Psoas muscle (tissue), 7 donors: ENCODE measurements at regions not wholly inside any gene's neighbourhood (a gene's known extent, or its start where the extent isn't known, plus 50 kb on each side); places are given as distances from the start of the nearest gene placed in this dataset.

Source experiments
- ATAC-seq, 4 donors: fragments of 200-7000 bp; cut with Tn5 transposase; one replicate each; pipeline ENCODE4 v1.9.1; 2020; ENCODE audit warnings: moderate library complexity in 3 of 4, mild to moderate bottlenecking in 2 of 4
- DNase-seq, 2 donors: peaks; one replicate each; pipeline ENCODE4 v3.0.0-alpha.2; 2020
- H3K27ac ChIP-seq: fragments of 200-600 bp; one replicate; pipeline ENCODE4 v1.8.0; 2022
- H3K27me3 ChIP-seq, 3 donors: fragments of 200-600 bp in 1 of 3; one replicate each; pipeline versions ENCODE4 v1.6.1 to v1.8.0; 2013 to 2022; ENCODE audit warnings: low read length in 2 of 3, mild to moderate bottlenecking in 2 of 3, moderate library complexity in 1 of 3; ENCODE audit not compliant: insufficient read depth in 3 of 3
- H3K36me3 ChIP-seq, 2 donors: fragments of 200-600 bp in 1 of 2; one replicate each; pipeline versions ENCODE4 v1.6.1 to v1.8.0; 2013 to 2022; ENCODE audit warnings: low read depth in 1 of 2, mild to moderate bottlenecking in 1 of 2, moderate library complexity in 1 of 2; ENCODE audit not compliant: insufficient read depth in 1 of 2
- H3K4me1 ChIP-seq: fragments of 200-600 bp; one replicate; pipeline ENCODE4 v1.8.0; 2022
- H3K4me3 ChIP-seq: fragments of 200-600 bp; one replicate; pipeline ENCODE4 v1.8.0; 2022; ENCODE audit warnings: mild to moderate bottlenecking
- H3K9me3 ChIP-seq: fragments of 200-600 bp; one replicate; pipeline ENCODE4 v1.8.0; 2022
- CTCF ChIP-seq: fragments of 200-600 bp; IDR thresholded peaks from one replicate; pipeline ENCODE4 v1.8.0; 2022; ENCODE audit warnings: antibody characterized with exemption
- WGBS, 3 donors: extraction: QIAGEN DNeasy Blood & Tissue Kit; methylation state at CpG; one replicate each; pipeline versions ENCODE4 v1.1.6 to v1.1.7; 2013; 5-methylcytosine and 5-hydroxymethylcytosine counted together
- intact Hi-C, 2 donors: fragments of 100-400 bp; cut with DNase I; formaldehyde crosslinking; loops; one replicate each; pipeline versions ENCODE4 v1.11.0 to v1.14.2; 2022
- donor health status: healthy with polysubstance abuse.
- donor health status: DM: no; HTN: no; CAD: no; lungs with moderate emphysema.
- donor health status: Bipolar disorder and iron deficiency.
- donor health status: healthy.
- donor health status: DM: yes; HTN: yes; CAD: no.
- donor health status: DM: no; HTN: no; CAD: no.
- donor health status: DM: yes; HTN: yes; CAD: no.

GRCh38 chr13:74570046-74570445, 435.8 kb upstream of the KLF12 start:
- H3K27ac ChIP-seq, result no peak overlapping the region
- no peak overlapping the region for H3K4me3 ChIP-seq
- no peaks in the 10 kb centered on the region for H3K4me1 ChIP-seq
- ATAC-seq (no peak), DNase-seq (no peak)
- intact Hi-C loops, result loop anchor here in 1 of 2 donors (10.0 kb wide), 1 partner anchor 645 kb away; no protein-coding TSS in a partner anchor
- H3K27me3 ChIP-seq, result peaks cover 0 to 6% (median 0%) of the 10 kb centered on the region in 3 donors
- no peaks in the 10 kb centered on the region for H3K9me3 ChIP-seq
- no peak for TF ChIP-seq CTCF
- 85 to 95% (median 90%) methylated on average over 1 of the region's 1 CpG for WGBS, 3 donors
- no peaks in the 10 kb centered on the region for H3K36me3 ChIP-seq

- ATAC-seq (no peak), DNase-seq (no peak)
- H3K4me3 ChIP-seq, result no peak overlapping the region
- no peaks in the 10 kb centered on the region for H3K27me3 ChIP-seq
- no peaks in the 10 kb centered on the region for H3K36me3 ChIP-seq
- H3K4me1 ChIP-seq, result no peaks in the 10 kb centered on the region
- H3K27ac ChIP-seq, result no peak overlapping the region
- H3K9me3 ChIP-seq, result no peaks in the 10 kb centered on the region
- no peak for TF ChIP-seq CTCF
- intact Hi-C loops, result no loop called here
- WGBS, 3 donors, result 0 to 2% (median 0%) methylated on average over 1 of the region's 1 CpG
Measured at GRCh38 chr13:74569251-74569650, 435.0 kb upstream of the KLF12 start.

- 68 to 77% (median 70%) methylated on average over 3 of the region's 3 CpGs for WGBS, 3 donors
- no peaks in the 10 kb centered on the region for H3K36me3 ChIP-seq
- H3K4me1 ChIP-seq, result no peaks in the 10 kb centered on the region
- no peak for ATAC-seq
- no peak overlapping the region for H3K4me3 ChIP-seq
- intact Hi-C loops, result no loop called here
- no peak overlapping the region for H3K27ac ChIP-seq
- no peaks in the 10 kb centered on the region for H3K27me3 ChIP-seq
- no peaks in the 10 kb centered on the region for H3K9me3 ChIP-seq
- no peak for DNase-seq
- TF ChIP-seq CTCF, result no peak
Measured at GRCh38 chr13:74567485-74567884, 433.3 kb upstream of the KLF12 start.

GRCh38 chr13:74562381-74562780, 428.2 kb upstream of the KLF12 start:
- no peak for TF ChIP-seq CTCF
- H3K4me1 ChIP-seq, result no peaks in the 10 kb centered on the region
- intact Hi-C loops, result no loop called here
- WGBS, 3 donors, result 97 to 100% (median 100%) methylated on average over 1 of the region's 1 CpG
- H3K9me3 ChIP-seq, result no peaks in the 10 kb centered on the region
- ATAC-seq (no peak), DNase-seq (no peak)
- no peak overlapping the region for H3K27ac ChIP-seq
- H3K36me3 ChIP-seq, result no peaks in the 10 kb centered on the region
- H3K27me3 ChIP-seq, result no peaks in the 10 kb centered on the region
- no peak overlapping the region for H3K4me3 ChIP-seq

GRCh38 chr13:74561155-74561554, 427.0 kb upstream of the KLF12 start:
- no peak overlapping the region for H3K4me3 ChIP-seq
- ATAC-seq (no peak), DNase-seq (no peak)
- TF ChIP-seq CTCF, result no peak
- H3K9me3 ChIP-seq, result no peaks in the 10 kb centered on the region
- no peaks in the 10 kb centered on the region for H3K4me1 ChIP-seq
- H3K27ac ChIP-seq, result no peak overlapping the region
- H3K27me3 ChIP-seq, result no peaks in the 10 kb centered on the region
- intact Hi-C loops, result no loop called here
- no peaks in the 10 kb centered on the region for H3K36me3 ChIP-seq
